ENCODE measurements at regions not wholly inside any gene's neighbourhood (a gene's known extent, or its start where the extent isn't known, plus 50 kb on each side); places are given as distances from the start of the nearest gene placed in this dataset.

DNA sequence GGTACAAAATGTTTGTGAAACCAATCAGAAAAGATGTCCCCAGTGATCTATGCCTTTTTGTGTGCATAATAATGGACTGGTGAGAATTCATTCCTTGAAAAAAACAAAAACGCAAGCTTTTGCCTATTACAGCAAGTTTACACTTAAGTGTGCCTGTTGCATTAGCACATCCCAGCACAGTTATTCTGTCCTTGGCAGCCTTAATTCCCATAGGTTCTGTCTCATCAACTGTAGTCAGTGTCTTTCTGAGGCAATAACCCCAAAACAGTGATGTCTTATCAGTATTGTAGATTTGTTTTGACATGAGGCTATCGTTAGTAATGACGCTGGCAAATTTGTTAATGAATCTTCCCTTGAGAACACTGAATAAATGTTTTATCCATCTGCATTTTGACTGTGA lies 109.9 kb upstream of the KCTD3 start:
- TF ChIP-seq, protein P1, sequence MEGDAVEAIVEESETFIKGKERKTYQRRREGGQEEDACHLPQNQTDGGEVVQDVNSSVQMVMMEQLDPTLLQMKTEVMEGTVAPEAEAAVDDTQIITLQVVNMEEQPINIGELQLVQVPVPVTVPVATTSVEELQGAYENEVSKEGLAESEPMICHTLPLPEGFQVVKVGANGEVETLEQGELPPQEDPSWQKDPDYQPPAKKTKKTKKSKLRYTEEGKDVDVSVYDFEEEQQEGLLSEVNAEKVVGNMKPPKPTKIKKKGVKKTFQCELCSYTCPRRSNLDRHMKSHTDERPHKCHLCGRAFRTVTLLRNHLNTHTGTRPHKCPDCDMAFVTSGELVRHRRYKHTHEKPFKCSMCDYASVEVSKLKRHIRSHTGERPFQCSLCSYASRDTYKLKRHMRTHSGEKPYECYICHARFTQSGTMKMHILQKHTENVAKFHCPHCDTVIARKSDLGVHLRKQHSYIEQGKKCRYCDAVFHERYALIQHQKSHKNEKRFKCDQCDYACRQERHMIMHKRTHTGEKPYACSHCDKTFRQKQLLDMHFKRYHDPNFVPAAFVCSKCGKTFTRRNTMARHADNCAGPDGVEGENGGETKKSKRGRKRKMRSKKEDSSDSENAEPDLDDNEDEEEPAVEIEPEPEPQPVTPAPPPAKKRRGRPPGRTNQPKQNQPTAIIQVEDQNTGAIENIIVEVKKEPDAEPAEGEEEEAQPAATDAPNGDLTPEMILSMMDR (conservative IDR thresholded peaks at IDR 0.05; ENCODE audit: low read depth, low read length): no peak
- TF ChIP-seq, protein P2, sequence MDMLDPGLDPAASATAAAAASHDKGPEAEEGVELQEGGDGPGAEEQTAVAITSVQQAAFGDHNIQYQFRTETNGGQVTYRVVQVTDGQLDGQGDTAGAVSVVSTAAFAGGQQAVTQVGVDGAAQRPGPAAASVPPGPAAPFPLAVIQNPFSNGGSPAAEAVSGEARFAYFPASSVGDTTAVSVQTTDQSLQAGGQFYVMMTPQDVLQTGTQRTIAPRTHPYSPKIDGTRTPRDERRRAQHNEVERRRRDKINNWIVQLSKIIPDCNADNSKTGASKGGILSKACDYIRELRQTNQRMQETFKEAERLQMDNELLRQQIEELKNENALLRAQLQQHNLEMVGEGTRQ (IDR thresholded peaks at IDR 0.05; ENCODE audit: low read depth, low read length): no peak
- no peak for TF ChIP-seq POLR2A (IDR thresholded peaks at IDR 0.05; ENCODE audit: low read depth, low read length)
- no peak for TF ChIP-seq RCOR1 (IDR thresholded peaks at IDR 0.05; ENCODE audit: insufficient replicate concordance, low read length)
- no peak for TF ChIP-seq SMC3 (IDR thresholded peaks at IDR 0.05; ENCODE audit: low read depth, low read length)
- TF ChIP-seq FOS (IDR thresholded peaks at IDR 0.05; ENCODE audit: low read depth, low read length): no peak

Data from IMR-90 (cell line).